Tibial nerve (tissue), 4 donors: ENCODE measurements at regions not wholly inside any gene's neighbourhood (a gene's known extent, or its start where the extent isn't known, plus 50 kb on each side); places are given as distances from the start of the nearest gene placed in this dataset. TPM values are rescaled to one million over a fixed set of nuclear protein-coding genes. Genes with fewer than 3 reads are reported as not detected.

Source experiments
- DNase-seq, 2 donors: peaks; one replicate each; pipeline ENCODE4 v3.0.0-alpha.2; 2019; ENCODE audit warnings: low spot score in 2 of 2
- H3K27ac ChIP-seq, 4 donors: fragments of 200-600 bp; sonication (generic) in 3 of 4; one replicate each; pipeline ENCODE4 v1.5.1; 2017 to 2019; ENCODE audit warnings: mild to moderate bottlenecking in 1 of 4
- H3K27me3 ChIP-seq, 2 donors: fragments of 200-600 bp; sonication (generic) in 1 of 2; one replicate each; pipeline versions ENCODE4 v1.5.1 to v1.6.0; 2017 to 2019
- H3K36me3 ChIP-seq, 3 donors: fragments of 200-600 bp; sonication (generic); one replicate each; pipeline ENCODE4 v1.5.1; 2018 to 2019
- H3K4me1 ChIP-seq, 4 donors: fragments of 200-600 bp; sonication (generic) in 3 of 4; one replicate each; pipeline ENCODE4 v1.5.1; 2017 to 2019
- H3K4me3 ChIP-seq, 4 donors: fragments of 200-600 bp; sonication (generic) in 3 of 4; one replicate each; pipeline ENCODE4 v1.5.1; 2017 to 2019; ENCODE audit warnings: mild to moderate bottlenecking in 1 of 4, moderate library complexity in 1 of 4
- H3K9me3 ChIP-seq, 4 donors: fragments of 200-600 bp; sonication (generic) in 3 of 4; one replicate each; pipeline ENCODE4 v1.5.1; 2017 to 2019
- CTCF ChIP-seq, 5 experiments: fragments of 200-600 bp in 3 of 5; fragments of 450-650 bp in 2 of 5; sonication (generic) in 3 of 5; IDR thresholded peaks; one replicate each; pipeline ENCODE4 v1.5.1; 2016 to 2019; ENCODE audit warnings: antibody characterized with exemption in 5 of 5, mild to moderate bottlenecking in 3 of 5, moderate library complexity in 2 of 5
- EP300 ChIP-seq, 2 donors: sonication (generic); formaldehyde crosslinking; IDR thresholded peaks; one replicate each; pipeline ENCODE4 v1.6.1; 2017; ENCODE audit warnings: antibody characterized with exemption in 2 of 2, mild to moderate bottlenecking in 1 of 2
- POLR2A ChIP-seq, 2 donors: fragments of 450-650 bp; IDR thresholded peaks; one replicate each; pipeline ENCODE4 v1.6.1; 2017; ENCODE audit warnings: antibody characterized with exemption in 2 of 2, mild to moderate bottlenecking in 2 of 2, moderate library complexity in 2 of 2
- WGBS, 2 donors: methylation state at CpG; one replicate each; pipeline ENCODE4 v1.1.5; 2018; 5-methylcytosine and 5-hydroxymethylcytosine counted together
- small RNA-seq: library from RNA; depleted of rRNA; stranded (forward); fragments of <200 nt; gene quantifications from one replicate; pipeline ENCODE3, GENCODE V24; 2016

GRCh38 chr5:19411936-19412335 lies 576.1 kb downstream of the CDH18 start:
- Histone ChIP-seq H3K27ac (no peak overlapping the region), H3K36me3 (no peaks in the 10 kb centered on the region), H3K4me3 (no peak overlapping the region), H3K4me1 (no peaks in the 10 kb centered on the region), H3K27me3 (no peaks in the 10 kb centered on the region), H3K9me3 (peaks cover 0 to 4% (median 0%) of the 10 kb centered on the region in 4 donors)
- no peak for DNase-seq
- WGBS, 2 donors = 76 to 84% methylated on average over 3 of the region's 3 CpGs
- TF ChIP-seq EP300 (IDR thresholded peaks at IDR 0.05) (no peak), CTCF (IDR thresholded peaks at IDR 0.05) (no peak), POLR2A (IDR thresholded peaks at IDR 0.05) (no peak)

Small RNA genes in the stretch of these regions (small RNA-seq; reads per million reads assigned to genes)
- not detected for gene AC025768.1
- not detected for gene RF00017
- not detected for gene RF00136
- gene RN7SL58P = not detected
